Stimulated activated CD4-positive, alpha-beta T cell treated with anti-CD3 and anti-CD28 coated beads, TNF-alpha, amount 100 ng/mL, for 48 hours (primary cell): ENCODE measurements at regions not wholly inside any gene's neighbourhood (a gene's known extent, or its start where the extent isn't known, plus 50 kb on each side); places are given as distances from the start of the nearest gene placed in this dataset.

Experiments used
- DNase-seq, 3 donors: peaks; one replicate each; pipeline ENCODE4 v3.0.0-alpha.2; 2020; ENCODE audit warnings: low read depth in 3 of 3

DNA sequence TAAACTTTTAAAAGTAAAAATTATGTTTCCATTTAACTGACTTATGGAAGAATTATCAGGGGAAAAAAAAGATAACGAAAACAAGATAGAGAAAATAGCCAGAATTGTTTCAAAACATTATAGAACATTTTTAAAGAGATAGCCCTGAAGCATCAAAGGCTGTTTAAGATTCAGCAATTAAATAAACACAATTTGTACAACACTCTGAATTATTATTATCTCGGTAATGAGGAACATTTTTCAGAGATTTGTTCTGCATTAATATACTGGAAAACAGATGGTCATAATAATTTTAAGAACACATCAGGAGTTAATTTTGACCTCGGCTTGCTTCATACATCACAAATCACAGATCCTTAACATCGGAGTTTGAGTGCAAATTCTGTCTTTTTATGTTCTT lies 643.8 kb downstream of the SORCS1 start:
- no peak for DNase-seq

GRCh38 chr10:106519376-106520030 lies 645.0 kb downstream of the SORCS1 start:
- no peak for DNase-seq

- no peak for DNase-seq
These were observed 649.2 kb downstream of the SORCS1 start for GRCh38 chr10:106515206-106515790.

DNA sequence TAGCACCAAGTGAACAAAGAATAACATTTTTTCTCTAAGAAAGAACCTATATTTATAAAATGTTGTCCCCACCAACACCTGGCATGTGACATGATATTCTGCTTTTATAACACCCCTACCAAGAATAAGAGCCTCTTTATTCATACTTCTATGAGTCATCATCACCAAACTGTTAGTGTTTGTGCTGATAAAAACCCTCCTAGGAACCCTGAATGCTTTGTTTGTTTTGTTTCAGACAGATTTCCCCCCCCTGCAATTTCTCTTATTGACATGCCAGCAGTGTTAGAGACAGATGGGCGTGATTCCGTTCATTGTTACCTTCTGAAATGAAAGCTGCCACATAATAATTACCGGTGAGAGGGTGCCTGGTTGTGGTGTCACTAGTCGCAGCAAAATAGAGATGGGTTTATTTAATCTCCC lies 651.1 kb downstream of the SORCS1 start:
- no peak for DNase-seq

GRCh38 chr10:106511917-106512316 lies 652.6 kb downstream of the SORCS1 start:
- no peak for DNase-seq

DNA sequence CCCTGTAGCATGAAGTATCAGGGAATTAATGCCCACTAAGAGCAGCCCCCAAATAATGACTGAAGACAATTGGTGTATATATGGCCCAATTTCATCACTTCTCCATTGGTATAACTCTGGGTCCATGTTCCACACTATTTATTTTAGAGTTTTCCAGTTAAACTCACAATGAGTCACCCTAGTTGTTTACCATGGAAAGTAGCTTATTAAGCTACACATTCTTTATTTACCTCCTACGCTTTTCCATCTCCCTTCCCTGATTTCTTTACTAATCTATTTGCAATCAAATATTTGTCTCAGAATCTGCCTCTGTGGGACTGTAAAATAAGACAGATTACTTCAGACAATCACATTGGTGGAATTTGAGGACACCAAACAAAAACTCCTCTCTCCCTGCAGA lies 655.6 kb downstream of the SORCS1 start:
- no peak for DNase-seq

GRCh38 chr10:106506526-106507283 lies 657.8 kb downstream of the SORCS1 start:
- no peak for DNase-seq

DNA sequence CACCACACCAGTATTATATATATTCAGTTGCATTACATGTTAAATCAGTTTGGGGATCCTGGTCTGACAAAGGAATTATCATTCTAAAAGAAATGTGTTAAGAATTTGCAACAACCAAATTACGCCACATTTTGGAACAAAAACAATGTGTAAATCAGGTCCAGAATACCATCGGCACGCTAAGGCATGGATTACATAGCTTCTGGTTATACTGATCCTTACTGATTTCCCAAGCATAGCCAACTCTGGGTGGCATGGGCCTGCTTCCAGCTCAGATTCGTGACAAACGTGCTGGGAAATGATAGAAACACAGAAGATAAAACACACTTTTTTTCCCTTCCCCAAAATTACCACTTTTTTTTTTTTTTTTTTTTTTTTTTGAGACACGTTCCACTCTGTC lies 660.0 kb downstream of the SORCS1 start:
- DNase-seq, result no peak

- DNase-seq, result no peak
These were observed 661.9 kb downstream of the SORCS1 start for GRCh38 chr10:106502641-106503040.

GRCh38 chr10:106500925-106501525 lies 663.5 kb downstream of the SORCS1 start:
- DNase-seq, result no peak

DNA sequence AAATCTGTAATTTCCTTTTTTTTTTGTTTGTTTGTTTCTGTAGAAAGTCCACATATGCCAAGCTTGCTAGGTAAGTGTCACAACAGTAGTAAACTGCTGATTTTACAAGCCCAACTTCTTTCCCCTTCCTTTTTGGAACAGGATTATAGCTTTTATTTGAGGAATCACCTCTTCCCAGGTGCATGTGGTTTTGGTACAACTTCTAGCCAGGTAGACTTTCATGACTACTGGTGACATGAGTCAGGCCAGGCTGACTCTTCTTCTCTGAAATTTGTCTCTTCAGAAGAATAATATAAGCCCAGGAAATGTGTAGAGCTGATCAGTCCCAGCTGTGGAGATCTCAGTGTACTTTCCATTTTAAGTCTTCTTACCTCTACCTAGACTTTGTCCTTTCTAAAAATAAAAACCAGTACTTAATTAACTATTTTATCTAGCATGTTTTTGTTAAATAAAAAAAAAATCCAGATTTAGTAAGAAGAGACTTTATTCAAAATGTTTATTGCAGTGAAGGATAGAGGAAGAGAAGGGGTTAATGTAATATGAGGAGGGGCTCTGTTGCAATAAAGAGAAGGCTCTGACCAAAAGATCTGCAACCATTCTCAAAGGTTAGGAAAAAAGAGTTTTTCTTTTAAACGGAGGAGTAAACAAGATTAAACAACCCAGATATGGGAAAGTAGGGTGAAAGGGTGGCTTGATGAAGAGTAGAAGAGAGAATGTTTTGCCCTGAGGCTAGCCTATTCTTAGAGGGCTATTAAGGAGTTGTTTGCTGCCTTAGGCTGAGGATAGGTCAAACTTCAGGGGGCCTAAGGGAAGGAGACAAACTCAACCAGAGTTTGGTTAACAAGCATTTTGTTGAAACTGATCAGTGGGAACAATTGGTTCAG lies 664.2 kb downstream of the SORCS1 start:
- no peak for DNase-seq

- no peak for DNase-seq
These were observed 665.1 kb downstream of the SORCS1 start for GRCh38 chr10:106499448-106499847.

DNA sequence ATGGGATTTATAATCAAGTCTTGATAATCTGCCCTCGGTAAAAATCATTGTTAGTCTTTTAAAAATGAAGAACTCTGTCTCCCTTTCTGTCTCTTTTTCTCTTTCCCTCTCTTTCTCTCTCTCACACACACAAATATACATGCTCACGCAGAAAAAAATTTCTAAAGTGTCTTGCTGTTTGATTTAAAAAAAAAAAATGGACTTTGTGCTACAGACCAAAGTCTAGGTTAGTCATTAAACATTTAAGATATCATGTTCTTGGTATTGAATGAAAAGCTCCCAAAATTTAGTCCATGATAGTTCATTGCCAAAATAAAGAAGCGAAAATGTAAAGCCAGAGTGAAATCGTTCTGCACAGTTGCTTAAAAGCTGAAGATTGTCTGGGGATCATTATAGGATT lies 665.8 kb downstream of the SORCS1 start:
- no peak for DNase-seq

GRCh38 chr10:106495931-106496330 lies 668.6 kb downstream of the SORCS1 start:
- no peak for DNase-seq

- no peak for DNase-seq
These were observed 670.8 kb downstream of the SORCS1 start for GRCh38 chr10:106493751-106494150.

GRCh38 chr10:106493226-106493625 lies 671.3 kb downstream of the SORCS1 start:
- no peak for DNase-seq

- no peak for DNase-seq
These were observed 676.8 kb downstream of the SORCS1 start for GRCh38 chr10:106487726-106488125.

- DNase-seq, result no peak
These were observed 682.8 kb downstream of the SORCS1 start for GRCh38 chr10:106481598-106482275.

GRCh38 chr10:106479636-106480035 lies 684.9 kb downstream of the SORCS1 start:
- no peak for DNase-seq

DNA sequence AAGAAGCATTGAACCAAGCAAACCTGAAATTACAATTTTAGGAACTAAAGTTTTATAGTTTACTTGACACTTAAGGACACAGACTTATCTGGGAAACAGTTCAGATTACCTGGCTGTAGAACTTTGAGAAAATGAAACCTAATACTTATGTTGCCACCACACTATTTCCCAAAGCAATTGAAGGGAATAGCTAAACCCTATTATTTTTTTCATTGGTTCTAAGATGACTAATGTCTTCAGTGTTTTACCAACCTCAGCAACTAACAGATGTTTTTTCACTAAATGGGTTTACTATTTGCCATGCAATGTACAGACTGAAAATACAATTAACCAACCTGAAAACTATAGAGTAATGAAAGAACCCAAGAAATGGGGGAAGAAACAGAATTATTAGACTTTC lies 689.6 kb downstream of the SORCS1 start:
- DNase-seq, result no peak

DNA sequence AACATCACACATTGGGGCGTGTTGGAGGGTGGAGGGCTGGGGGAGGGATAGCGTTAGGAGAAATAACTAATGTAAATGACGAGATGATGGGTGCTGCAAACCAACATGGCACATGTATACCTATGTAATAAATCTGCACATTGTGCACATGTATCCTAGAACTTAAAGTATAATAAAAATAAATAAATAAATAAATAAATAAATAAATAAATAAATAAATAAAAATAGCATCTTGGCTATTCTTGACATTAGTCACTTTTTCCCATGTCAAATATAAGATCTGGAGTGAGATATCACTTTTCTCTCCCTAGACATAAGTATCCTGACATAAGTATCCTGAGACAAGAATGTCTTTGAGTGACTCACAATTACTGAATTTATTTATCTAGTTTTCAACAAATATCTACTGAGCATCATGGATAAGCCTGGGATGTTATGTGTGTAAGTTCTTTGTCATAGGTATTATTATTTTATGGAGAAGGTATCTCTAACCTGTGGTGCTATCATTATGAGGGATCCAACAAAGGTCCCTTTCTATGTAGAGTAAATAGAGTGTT lies 691.3 kb downstream of the SORCS1 start:
- DNase-seq, result no peak
